Neuron (in vitro differentiated cells): ENCODE measurements at regions not wholly inside any gene's neighbourhood (a gene's known extent, or its start where the extent isn't known, plus 50 kb on each side); places are given as distances from the start of the nearest gene placed in this dataset.

ENCODE experiments used
- H2AFZ ChIP-seq: one replicate; pipeline ENCODE4 v1.6.1; 2013; ENCODE audit warnings: low read depth, mild to moderate bottlenecking, inconsistent platforms, low read length, moderate library complexity
- H3K27me3 ChIP-seq: one replicate; pipeline ENCODE4 v1.6.1; 2013; ENCODE audit warnings: low read length; ENCODE audit not compliant: insufficient read depth
- H3K36me3 ChIP-seq: one replicate; pipeline ENCODE4 v1.6.1; 2013; ENCODE audit warnings: low read length; ENCODE audit not compliant: insufficient read depth
- H3K4me1 ChIP-seq: one replicate; pipeline ENCODE4 v1.6.1; 2013; ENCODE audit warnings: low read length; ENCODE audit not compliant: insufficient read depth
- H3K4me3 ChIP-seq: 2 replicates; pipeline ENCODE4 v1.5.1; 2013; ENCODE audit warnings: mild to moderate bottlenecking, low read length, moderate library complexity
- H3K9me3 ChIP-seq: one replicate; pipeline ENCODE4 v1.6.1; 2013; ENCODE audit warnings: low read length

DNA sequence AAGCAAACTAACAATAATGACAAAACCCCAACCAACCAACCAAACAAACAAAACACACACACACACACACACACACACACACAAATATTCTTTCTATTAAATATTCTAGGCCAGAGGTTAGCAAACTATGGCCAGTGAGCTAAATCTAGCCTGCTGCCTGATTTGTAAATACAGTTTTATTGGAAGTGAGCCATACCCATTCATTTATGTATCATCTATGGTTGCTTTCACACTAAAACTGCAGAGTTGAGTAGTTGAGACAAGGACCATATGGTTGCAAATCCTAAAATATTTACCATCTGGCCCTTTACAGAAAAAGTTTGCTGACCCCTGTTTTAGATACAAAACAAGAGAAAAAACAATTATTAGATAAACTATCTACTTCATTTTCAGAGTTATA is 620.5 kb upstream of the SEMA6A start:
- H2AFZ ChIP-seq, result no peak overlapping the region
- H3K4me3 ChIP-seq, result no peak overlapping the region
- H3K4me1 ChIP-seq, result no peaks in the 10 kb centered on the region
- no peaks in the 10 kb centered on the region for H3K27me3 ChIP-seq
- peaks cover 2% of the 10 kb centered on the region for H3K9me3 ChIP-seq
- H3K36me3 ChIP-seq, result no peaks in the 10 kb centered on the region

DNA sequence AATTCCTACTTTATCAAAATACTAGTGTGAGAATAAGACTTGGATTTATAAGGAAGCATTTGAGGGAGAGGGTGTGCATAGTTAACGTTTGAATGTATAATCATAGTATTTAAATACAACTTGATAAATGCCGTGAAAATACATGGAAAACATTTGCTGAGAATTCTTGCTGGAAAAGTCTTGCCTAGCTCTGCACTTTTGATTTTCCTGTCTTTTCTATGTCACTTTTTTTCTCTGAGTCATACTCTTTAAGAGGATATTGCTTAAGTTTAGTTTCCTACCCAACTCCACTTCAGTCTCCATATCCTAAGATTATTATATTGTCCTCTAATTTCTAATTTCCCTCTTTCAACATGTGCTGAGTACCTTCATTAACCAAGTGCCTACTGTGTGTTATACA is 616.6 kb upstream of the SEMA6A start:
- Histone ChIP-seq H2AFZ (no peak overlapping the region), H3K4me3 (no peak overlapping the region), H3K36me3 (no peaks in the 10 kb centered on the region), H3K4me1 (no peaks in the 10 kb centered on the region), H3K9me3 (peaks cover 2% of the 10 kb centered on the region), H3K27me3 (no peaks in the 10 kb centered on the region)

DNA sequence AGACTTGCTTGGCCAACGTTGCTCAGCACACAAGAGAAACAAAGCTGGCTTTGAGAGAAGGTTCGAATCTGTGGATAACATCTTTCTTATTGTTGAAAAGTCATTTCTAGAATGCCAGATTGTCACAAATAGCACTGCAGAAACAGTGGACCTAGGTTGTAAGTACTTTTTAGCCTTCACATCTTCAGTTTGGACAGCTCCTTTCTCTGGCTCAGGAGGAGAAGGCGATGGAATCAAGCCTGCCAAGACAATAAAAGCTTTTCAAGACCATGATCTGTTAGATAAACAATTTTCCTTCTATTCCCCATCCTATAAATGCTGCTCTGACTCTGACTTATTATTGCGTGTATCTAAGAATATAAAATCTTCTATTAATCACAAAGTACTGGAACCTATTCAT is 615.2 kb upstream of the SEMA6A start:
- peaks cover 2% of the 10 kb centered on the region for H3K9me3 ChIP-seq
- no peaks in the 10 kb centered on the region for H3K36me3 ChIP-seq
- H3K4me1 ChIP-seq, result no peaks in the 10 kb centered on the region
- H2AFZ ChIP-seq, result no peak overlapping the region
- H3K4me3 ChIP-seq, result no peak overlapping the region
- no peaks in the 10 kb centered on the region for H3K27me3 ChIP-seq

DNA sequence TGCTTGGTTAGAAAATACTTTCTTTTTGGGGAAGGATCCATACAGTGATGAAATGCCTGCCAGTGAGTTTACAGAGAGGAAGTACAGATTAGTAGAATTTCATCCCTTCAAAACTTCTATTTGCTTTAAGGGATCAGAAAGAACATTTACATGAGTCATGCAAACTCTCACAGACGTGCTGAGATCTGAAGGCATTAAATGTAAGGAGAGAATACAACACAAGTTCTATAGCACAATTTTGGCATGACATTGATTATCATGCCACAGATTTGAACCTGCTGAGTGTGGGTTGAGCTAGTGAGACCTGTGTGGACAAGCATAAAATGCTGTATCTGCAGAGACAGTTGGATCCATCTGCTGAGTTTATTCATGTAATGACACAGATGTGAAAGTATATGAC is 613.6 kb upstream of the SEMA6A start:
- H2AFZ ChIP-seq, result no peak overlapping the region
- H3K4me1 ChIP-seq, result no peaks in the 10 kb centered on the region
- no peaks in the 10 kb centered on the region for H3K27me3 ChIP-seq
- H3K4me3 ChIP-seq, result no peak overlapping the region
- peaks cover 2% of the 10 kb centered on the region for H3K9me3 ChIP-seq
- H3K36me3 ChIP-seq, result no peaks in the 10 kb centered on the region

DNA sequence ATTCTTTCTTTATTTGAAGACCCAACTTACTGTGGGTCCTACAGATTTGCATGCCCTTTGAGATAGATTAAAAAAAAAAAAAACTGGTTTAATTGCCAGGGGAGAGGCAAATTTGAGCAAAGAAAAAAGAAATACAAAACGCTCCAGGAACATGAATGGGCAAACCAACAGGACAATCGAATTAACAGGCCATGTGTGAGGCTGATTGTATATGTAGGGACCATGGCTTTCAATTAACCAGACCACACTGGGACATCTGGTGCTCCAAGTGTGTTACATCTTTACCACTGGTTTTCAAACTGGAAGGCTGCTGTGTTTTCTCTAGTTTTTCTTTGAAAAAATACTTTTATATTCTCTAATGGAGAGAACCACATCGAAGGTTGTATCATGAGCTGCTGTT is 612.1 kb upstream of the SEMA6A start:
- H3K27me3 ChIP-seq, result no peaks in the 10 kb centered on the region
- H3K4me3 ChIP-seq, result no peak overlapping the region
- no peaks in the 10 kb centered on the region for H3K9me3 ChIP-seq
- H2AFZ ChIP-seq, result no peak overlapping the region
- no peaks in the 10 kb centered on the region for H3K36me3 ChIP-seq
- H3K4me1 ChIP-seq, result no peaks in the 10 kb centered on the region

DNA sequence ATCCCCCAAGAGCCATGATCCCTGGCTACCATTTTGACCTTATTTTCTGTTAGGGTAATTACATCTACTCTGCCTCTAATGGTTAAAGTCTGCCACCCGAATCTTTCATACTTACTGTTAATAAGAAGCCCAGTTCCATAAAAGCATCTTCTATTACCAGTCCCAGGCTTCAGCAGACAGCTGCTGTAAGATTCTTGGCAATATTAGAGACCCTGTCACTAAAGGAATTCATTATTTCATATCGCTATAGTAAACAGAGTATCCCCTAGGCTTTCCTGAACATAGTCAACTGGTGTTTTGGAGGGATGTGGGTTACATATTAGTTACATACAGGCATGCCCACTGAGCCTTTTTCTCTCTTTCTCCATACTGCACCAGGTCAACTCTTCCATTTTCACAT is 608.7 kb upstream of the SEMA6A start:
- Histone ChIP-seq H3K4me1 (no peaks in the 10 kb centered on the region), H3K36me3 (no peaks in the 10 kb centered on the region), H3K27me3 (no peaks in the 10 kb centered on the region), H3K4me3 (no peak overlapping the region), H3K9me3 (no peaks in the 10 kb centered on the region), H2AFZ (no peak overlapping the region)

DNA sequence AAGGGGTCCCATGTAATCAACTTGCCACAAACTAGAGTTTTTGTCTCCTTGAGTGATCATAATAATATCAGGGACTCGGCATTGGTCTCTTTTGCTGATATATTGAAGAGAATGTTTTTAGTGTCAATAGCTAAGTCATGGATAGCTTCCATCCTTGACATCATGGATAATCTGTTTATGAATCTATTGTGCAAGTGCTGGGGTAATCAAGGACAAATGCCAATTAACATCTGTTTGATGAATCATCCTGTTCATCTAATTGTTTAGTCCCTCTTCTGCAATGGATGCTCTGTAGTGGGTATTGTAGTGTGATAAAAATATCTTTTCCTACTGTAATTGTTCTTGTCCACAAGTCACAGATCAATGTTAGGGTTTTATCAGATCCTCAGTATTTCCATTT is 607.5 kb upstream of the SEMA6A start:
- no peak overlapping the region for H3K4me3 ChIP-seq
- no peaks in the 10 kb centered on the region for H3K36me3 ChIP-seq
- H2AFZ ChIP-seq, result no peak overlapping the region

DNA sequence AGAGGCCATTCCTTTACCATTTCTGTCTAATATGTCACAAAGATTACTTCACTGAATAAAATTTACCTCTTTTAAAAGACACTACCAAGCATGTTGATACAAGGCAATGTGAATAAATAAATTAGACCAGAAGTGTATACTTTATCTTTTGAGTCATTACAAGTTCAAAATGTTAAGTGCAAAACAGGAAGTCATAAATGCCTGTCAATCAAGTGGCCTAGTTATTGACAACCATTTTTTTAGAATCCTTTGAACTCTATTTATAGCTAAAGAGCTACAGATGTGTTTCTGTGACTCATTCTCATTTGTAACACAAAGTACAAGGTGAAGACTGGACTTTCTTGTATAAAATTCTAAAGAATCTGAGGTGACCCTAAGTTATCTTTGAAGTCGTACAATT is 602.7 kb upstream of the SEMA6A start:
- Histone ChIP-seq H3K27me3 (no peaks in the 10 kb centered on the region), H3K36me3 (no peaks in the 10 kb centered on the region), H3K4me1 (no peaks in the 10 kb centered on the region), H3K4me3 (no peak overlapping the region), H2AFZ (no peak overlapping the region), H3K9me3 (no peaks in the 10 kb centered on the region)

More for the DNA sequence above, 607.5 kb upstream of the SEMA6A start:
- no peaks in the 10 kb centered on the region for H3K27me3 ChIP-seq
- H3K9me3 ChIP-seq, result no peaks in the 10 kb centered on the region
- H3K4me1 ChIP-seq, result no peaks in the 10 kb centered on the region

DNA sequence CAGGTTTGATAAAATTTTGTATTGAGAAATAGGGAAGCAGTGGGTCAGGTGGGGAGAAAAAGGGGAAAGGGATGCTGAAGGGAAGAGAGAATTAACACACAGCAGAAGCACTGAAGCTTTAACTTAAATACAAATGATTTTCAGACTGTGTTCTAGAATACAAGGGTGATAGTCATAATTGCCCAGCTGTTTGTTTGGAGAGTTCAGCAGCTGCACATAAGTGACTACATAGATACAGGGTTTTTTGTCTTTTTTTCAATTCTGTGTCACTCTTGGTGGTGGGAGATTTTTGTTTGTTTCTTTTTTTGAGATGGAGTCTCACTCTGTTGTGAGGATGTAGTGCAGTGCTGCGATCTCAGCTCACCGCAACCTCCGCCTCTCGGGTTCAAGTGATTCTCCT is 590.4 kb upstream of the SEMA6A start:
- H3K27me3 ChIP-seq, result no peaks in the 10 kb centered on the region
- peaks cover 7% of the 10 kb centered on the region for H3K4me1 ChIP-seq
- no peak overlapping the region for H3K4me3 ChIP-seq
- no peaks in the 10 kb centered on the region for H3K9me3 ChIP-seq
- no peaks in the 10 kb centered on the region for H3K36me3 ChIP-seq
- no peak overlapping the region for H2AFZ ChIP-seq

DNA sequence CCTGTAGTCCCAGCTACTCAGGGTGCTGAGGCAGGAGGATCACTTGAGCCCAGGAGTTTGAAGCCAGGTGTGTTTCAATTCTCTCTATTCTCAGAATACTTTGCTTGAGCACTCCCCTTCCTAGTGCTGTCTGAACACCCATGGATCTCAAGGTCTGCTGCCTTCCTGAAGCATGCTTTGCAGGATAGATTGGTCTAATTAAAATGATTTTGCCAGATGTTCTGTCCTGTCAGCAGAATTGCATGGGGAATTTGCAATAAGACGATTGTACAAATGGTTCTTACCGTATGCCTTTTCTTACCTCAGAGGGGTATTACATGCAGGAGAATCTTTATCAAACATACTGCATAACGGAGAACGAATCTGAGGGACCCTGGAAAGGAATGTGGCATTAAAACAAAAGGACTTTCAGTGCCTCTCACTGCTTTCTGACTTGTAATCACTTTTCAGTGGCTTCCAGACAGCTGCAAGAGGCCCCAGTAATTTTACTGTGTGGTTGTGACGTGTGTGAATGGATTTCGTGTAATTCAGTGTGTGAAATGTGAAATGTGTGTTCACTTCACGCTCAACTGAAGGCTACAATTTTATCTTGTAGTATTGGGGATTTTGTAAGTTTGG is 587.2 kb upstream of the SEMA6A start:
- Histone ChIP-seq H3K9me3 (no peaks in the 10 kb centered on the region), H3K36me3 (no peaks in the 10 kb centered on the region), H2AFZ (no peak overlapping the region), H3K27me3 (no peaks in the 10 kb centered on the region), H3K4me3 (no peak overlapping the region), H3K4me1 (peaks cover 7% of the 10 kb centered on the region)

DNA sequence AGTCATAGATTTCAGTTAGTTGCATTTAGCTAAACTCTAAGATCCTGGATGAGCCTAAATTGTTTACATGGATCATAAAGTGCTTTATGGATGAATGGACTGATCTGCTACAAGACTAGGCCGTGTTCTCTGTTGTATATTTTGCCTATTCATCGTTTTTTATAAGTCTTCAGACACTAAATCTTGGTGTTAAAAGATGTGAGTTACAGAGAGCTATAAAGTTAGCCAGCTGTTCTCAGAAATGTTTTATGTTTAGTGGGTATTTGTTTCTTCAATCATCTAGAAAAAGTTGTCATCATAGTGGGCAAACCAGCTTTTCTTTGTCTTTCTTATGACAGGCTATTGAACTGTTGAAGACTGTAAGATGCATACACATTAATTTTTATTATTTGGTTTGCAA is 585.8 kb upstream of the SEMA6A start:
- H3K4me1 ChIP-seq, result peaks cover 7% of the 10 kb centered on the region
- no peaks in the 10 kb centered on the region for H3K27me3 ChIP-seq
- no peak overlapping the region for H2AFZ ChIP-seq
- no peaks in the 10 kb centered on the region for H3K36me3 ChIP-seq
- H3K4me3 ChIP-seq, result no peak overlapping the region
- no peaks in the 10 kb centered on the region for H3K9me3 ChIP-seq

DNA sequence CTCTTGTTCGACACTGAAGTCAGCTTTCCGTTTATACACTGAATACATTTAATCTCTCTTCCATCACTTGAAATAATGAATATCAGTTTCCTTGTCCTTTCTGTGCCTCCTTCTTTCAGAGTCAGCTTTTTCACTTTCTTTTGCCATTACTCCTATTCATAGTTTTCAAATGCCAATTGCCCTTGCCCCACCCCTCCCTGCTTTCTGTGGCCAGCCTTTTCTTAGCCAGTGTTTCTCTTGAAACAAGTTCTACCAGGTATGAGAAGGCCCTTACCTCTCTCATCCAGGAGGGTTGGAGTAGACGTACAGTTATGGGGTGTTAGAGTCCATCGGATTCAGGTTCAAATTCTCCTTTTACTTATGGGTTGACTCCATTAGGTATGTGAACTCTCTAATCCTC is 574.7 kb upstream of the SEMA6A start:
- Histone ChIP-seq H3K36me3 (no peaks in the 10 kb centered on the region), H3K27me3 (no peaks in the 10 kb centered on the region), H2AFZ (no peak overlapping the region), H3K4me3 (no peak overlapping the region), H3K4me1 (no peaks in the 10 kb centered on the region), H3K9me3 (no peaks in the 10 kb centered on the region)

DNA sequence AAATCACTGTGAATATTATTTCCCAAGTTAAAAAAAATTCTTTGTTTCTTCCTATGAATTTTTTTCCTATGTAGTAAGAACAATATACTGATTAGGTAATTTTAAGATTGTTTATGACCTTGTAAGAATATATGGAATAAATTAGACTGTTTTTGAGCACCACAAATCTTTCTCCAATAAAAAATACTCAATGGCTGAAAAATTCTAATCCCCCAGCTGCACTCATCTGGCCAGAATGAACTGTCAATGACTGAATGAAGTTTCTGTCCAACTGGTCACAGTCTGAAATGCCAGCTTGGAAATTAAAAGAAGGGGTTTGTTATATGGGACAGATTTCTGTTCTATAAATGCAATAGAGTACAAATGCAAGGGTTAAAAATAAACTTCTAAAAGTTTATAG is 569.5 kb upstream of the SEMA6A start:
- H3K27me3 ChIP-seq, result no peaks in the 10 kb centered on the region
- H3K4me3 ChIP-seq, result no peak overlapping the region
- H2AFZ ChIP-seq, result no peak overlapping the region
- H3K36me3 ChIP-seq, result no peaks in the 10 kb centered on the region
- no peaks in the 10 kb centered on the region for H3K4me1 ChIP-seq
- H3K9me3 ChIP-seq, result no peaks in the 10 kb centered on the region

DNA sequence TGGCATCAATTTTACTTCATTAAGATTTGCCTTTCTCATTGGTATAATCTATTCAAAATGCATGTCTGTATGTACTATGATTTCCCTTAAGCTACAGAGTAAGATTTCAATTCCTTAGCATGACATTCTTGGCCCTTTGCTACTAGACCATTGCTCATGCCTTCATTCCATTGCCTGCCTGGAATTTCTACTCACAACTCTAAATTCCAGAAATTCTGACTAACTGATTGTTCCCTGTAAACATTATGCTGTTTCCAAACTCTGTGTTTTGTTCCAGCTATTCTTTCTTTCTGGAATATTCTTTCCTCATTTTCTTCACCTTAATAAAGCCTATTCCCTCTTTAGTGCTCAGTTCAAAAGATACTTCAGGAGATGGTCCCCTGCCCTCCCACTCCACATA is 568.8 kb upstream of the SEMA6A start:
- no peak overlapping the region for H3K4me3 ChIP-seq
- no peaks in the 10 kb centered on the region for H3K9me3 ChIP-seq
- no peaks in the 10 kb centered on the region for H3K4me1 ChIP-seq
- H3K27me3 ChIP-seq, result no peaks in the 10 kb centered on the region
- no peaks in the 10 kb centered on the region for H3K36me3 ChIP-seq
- H2AFZ ChIP-seq, result no peak overlapping the region
